ENCODE measurements at regions not wholly inside any gene's neighbourhood (a gene's known extent, or its start where the extent isn't known, plus 50 kb on each side); places are given as distances from the start of the nearest gene placed in this dataset.

DNA sequence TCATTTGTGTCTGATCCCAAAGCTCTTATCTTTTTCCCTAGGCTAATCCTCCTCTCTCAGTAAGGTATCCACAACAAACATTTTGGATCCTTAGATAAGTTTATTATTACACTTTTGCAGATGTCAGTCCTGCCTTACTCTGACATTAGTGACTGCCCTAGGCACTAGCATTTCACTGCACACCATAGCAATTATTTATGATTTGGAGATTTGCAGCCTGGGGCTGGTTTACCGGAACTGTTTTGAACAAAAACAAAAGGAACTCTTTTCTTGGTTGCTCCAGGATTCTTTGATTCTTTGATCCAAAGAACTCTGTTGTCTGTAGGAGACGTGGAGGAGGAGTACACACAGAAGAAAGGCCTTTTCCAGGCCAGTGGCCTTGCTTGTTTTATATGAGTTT, 80.4 kb downstream of the EDNRB start:
- FAIRE-seq = no peak

DNA sequence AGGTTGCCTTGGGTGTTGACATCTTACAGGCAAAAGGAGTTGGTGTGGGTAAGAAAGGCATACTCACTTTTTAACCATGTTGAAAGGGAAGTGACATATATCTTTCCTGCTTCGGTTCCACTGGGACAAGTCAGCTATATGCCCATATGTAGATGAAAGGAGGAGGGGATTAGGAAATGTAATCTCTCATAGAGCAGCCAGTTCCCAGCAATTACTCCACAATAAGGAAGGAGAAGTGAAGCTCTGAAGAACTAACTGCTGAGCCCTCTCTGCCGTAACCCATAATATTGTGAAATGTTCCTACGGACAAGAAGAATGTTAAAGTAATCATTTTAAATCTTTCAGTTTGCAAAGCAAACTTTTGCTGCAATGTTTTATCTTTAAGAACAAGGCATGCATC, 82.2 kb downstream of the EDNRB start:
- no peak for FAIRE-seq

DNA sequence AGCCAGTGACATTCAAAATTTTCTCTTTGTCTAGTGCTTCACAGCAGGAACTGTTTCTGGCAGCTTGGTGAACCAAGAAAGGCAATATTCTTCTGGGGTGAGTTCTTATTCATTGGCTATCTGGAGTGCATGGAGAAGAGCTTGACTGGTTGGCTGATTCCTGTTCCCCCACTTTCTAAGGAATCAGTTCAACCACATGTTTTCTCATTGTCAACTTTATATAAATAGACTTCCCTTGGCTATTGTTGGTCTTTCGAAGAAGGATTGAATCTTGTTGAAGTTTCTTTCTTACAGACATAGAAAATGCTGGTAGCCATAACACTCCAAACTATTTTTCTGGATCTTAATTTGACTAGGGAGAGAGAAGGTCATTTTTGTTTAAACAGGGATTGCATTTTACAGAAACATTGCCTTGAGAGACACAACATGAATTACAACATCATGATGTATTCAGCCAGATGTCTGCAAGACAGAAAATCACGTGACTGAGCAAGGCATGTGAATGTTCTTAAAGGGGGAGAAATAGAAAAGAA, 85.2 kb downstream of the EDNRB start:
- peak; percentile 98 for FAIRE-seq

DNA sequence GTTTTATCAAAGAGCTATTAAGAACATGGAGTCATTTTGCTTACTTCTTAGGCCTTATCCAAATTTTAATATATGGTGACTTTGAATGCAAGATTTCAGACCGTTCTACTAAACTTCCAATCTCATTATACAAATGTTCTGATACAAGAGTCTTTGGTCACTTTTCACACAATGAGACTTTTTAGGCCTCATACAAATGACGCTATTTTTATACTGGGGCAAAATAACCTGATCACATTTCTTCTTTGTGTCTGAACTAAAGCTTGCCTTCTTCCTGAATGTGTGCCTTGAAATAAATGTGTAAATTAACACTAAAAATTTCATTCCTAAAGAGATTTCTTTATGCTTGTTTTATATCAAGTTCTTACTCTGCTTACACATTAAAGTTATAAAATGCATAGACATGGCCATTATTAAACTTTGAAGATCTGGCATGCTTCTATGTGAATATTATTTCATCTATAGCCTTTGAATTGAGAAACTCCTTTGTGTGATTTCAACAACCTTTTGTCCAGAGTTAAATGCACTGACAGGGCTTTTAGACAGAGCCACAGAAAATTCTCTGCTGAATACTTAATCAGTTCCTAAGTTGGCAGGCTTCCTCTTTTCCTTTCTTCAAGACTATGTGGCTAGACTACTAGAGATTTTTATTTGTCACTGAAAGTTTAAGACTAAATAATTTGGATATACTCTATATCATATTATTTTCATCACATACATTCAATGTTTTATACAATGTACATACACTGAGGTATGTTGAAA, 86.1 kb downstream of the EDNRB start:
- no peak for FAIRE-seq

GRCh38 chr13:77831866-77832265, 86.8 kb downstream of the EDNRB start:
- FAIRE-seq = no peak

DNA sequence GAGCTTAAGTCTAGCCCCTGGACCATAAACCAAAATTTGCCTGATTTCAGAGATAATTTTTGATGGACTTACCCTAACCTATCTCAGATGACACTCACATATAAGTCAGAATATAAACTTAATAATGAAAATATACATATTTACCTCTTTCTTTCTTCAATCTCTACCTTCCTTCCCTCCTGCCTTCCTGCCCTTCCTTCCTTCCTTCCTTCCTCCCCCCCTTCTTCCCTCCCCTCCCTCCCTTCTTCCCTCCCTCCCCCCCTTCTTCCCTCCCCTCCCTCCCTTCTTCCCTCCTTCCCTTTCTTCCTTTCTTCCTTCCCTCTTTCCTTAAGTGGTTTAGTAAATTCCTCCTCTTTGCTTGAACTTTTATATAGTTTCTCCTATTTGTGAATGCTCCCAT, 88.7 kb downstream of the EDNRB start:
- no peak for FAIRE-seq

- no peak for FAIRE-seq
Measured at GRCh38 chr13:77828799-77829198, 89.8 kb downstream of the EDNRB start.

DNA sequence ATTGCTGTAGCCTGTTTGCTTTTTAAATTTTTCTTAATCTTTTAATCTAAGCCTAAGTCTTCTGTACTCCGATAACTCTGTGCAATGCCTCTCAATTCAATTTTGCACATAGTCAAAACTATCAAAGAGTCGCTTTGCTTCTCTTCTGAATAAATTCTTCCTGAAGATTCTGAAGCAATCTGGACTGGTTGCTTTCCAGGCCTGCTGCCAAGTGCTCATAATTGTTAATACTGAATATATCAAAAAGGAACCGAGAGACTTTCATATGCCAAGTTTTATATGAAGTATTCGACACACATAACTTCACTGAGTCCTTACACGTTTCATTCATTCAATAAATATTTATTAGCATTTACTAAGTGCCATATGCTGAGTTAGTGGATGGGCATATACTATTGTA, 91.3 kb downstream of the EDNRB start:
- FAIRE-seq = no peak

DNA sequence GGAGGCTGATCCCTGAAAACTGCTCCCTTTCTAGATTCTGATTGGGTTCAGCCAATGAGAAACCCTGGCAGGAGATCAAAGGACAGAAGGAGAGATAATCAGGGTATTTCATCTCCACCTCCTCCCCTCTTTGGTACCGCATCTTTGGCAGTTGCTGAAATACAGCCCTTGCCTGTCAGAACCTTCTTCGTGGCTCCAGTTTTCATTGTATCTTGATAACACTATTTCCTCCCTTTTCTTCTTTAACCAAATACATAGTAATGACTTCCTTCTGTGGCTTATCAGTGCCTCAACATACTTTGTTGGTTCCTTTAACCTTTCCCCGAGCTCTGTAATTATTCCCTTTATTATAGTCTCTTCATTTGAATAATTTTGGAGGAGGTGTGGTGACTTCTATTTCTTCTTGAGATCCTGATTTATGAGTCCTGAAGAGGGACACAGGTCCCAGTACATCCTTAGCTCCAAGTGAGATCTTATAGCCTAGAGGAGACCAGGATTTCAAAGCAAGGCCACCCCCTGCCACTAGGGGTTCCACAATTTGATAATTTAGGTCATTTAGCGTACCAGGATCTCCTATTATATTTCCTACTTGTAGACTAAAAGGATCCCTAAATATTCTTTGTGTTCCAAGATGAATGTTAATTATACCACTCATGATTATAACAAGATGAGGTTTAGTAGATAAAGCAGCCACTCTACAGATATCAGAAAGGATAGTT, 98.0 kb downstream of the EDNRB start:
- FAIRE-seq = no peak

- FAIRE-seq = no peak
Measured at GRCh38 chr13:77817521-77817920, 101.1 kb downstream of the EDNRB start.

- FAIRE-seq = no peak
Measured at GRCh38 chr13:77815330-77815729, 103.3 kb downstream of the EDNRB start.
